Dedifferentiated amniotic fluid mesenchymal stem cell (primary cell): ENCODE measurements at regions not wholly inside any gene's neighbourhood (a gene's known extent, or its start where the extent isn't known, plus 50 kb on each side); places are given as distances from the start of the nearest gene placed in this dataset.

Experiments used
- DNase-seq: peaks from one replicate; pipeline ENCODE4 v3.0.0-alpha.2; 2016; ENCODE audit errors: extremely low spot score

- no peak for DNase-seq
Observed at GRCh38 chrX:42619068-42619467, 158.9 kb downstream of the PPP1R2C start.

GRCh38 chrX:42616981-42617380 is 161.0 kb downstream of the PPP1R2C start:
- DNase-seq, result no peak

- no peak for DNase-seq
Observed at GRCh38 chrX:42615161-42615563, 162.8 kb downstream of the PPP1R2C start.

GRCh38 chrX:42606591-42606990 is 171.4 kb downstream of the PPP1R2C start:
- no peak for DNase-seq

- no peak for DNase-seq
Observed at GRCh38 chrX:42604302-42604701, 173.7 kb downstream of the PPP1R2C start.

- DNase-seq, result no peak
Observed at GRCh38 chrX:42603016-42603415, 174.9 kb downstream of the PPP1R2C start.

- DNase-seq, result no peak
Observed at GRCh38 chrX:42602566-42602965, 175.4 kb downstream of the PPP1R2C start.

- no peak for DNase-seq
Observed at GRCh38 chrX:42602136-42602535, 175.8 kb downstream of the PPP1R2C start.

- no peak for DNase-seq
Observed at GRCh38 chrX:42597481-42597880, 180.5 kb downstream of the PPP1R2C start.

GRCh38 chrX:42585842-42586621 is 191.9 kb downstream of the PPP1R2C start:
- no peak for DNase-seq

- no peak for DNase-seq
Observed at GRCh38 chrX:42577936-42578470, 200.0 kb downstream of the PPP1R2C start.

GRCh38 chrX:42567268-42567667 is 210.7 kb downstream of the PPP1R2C start:
- no peak for DNase-seq

- DNase-seq, result no peak
Observed at GRCh38 chrX:42565739-42566138, 212.2 kb downstream of the PPP1R2C start.

- no peak for DNase-seq
Observed at GRCh38 chrX:42546800-42547199, 231.2 kb downstream of the PPP1R2C start.

GRCh38 chrX:42544883-42545282 is 233.1 kb downstream of the PPP1R2C start:
- DNase-seq, result no peak

GRCh38 chrX:42541554-42541953 is 236.4 kb downstream of the PPP1R2C start:
- no peak for DNase-seq

- no peak for DNase-seq
Observed at GRCh38 chrX:42540146-42540545, 237.8 kb downstream of the PPP1R2C start.

GRCh38 chrX:42538405-42538804 is 239.6 kb downstream of the PPP1R2C start:
- no peak for DNase-seq

- DNase-seq, result no peak
Observed at GRCh38 chrX:42536286-42536685, 241.7 kb downstream of the PPP1R2C start.

GRCh38 chrX:42535233-42535632 is 242.7 kb downstream of the PPP1R2C start:
- no peak for DNase-seq

GRCh38 chrX:42533761-42534160 is 244.2 kb downstream of the PPP1R2C start:
- DNase-seq, result no peak

- DNase-seq, result no peak
Observed at GRCh38 chrX:42531441-42531840, 246.5 kb downstream of the PPP1R2C start.

- DNase-seq, result peak; percentile 19
Observed at GRCh38 chrX:42530027-42530426, 247.9 kb downstream of the PPP1R2C start.

GRCh38 chrX:42524379-42524778 is 253.6 kb downstream of the PPP1R2C start:
- DNase-seq, result no peak
